Putamen (tissue), 1 donor: ENCODE measurements at regions not wholly inside any gene's neighbourhood (a gene's known extent, or its start where the extent isn't known, plus 50 kb on each side); places are given as distances from the start of the nearest gene placed in this dataset.

ENCODE experiments used
- DNase-seq: peaks from one replicate; pipeline ENCODE4 v3.0.0-alpha.2; 2016; ENCODE audit warnings: low spot score

GRCh38 chr1:199701726-199702125 is 325.8 kb upstream of the NR5A2 start:
- no peak for DNase-seq

- no peak for DNase-seq
Measured at GRCh38 chr1:199704231-199704630, 323.3 kb upstream of the NR5A2 start.

GRCh38 chr1:199705825-199706224 is 321.7 kb upstream of the NR5A2 start:
- DNase-seq: no peak

- DNase-seq: no peak
Measured at GRCh38 chr1:199706826-199707606, 320.5 kb upstream of the NR5A2 start.

GRCh38 chr1:199710974-199711373 is 316.5 kb upstream of the NR5A2 start:
- no peak for DNase-seq

GRCh38 chr1:199716729-199717128 is 310.8 kb upstream of the NR5A2 start:
- no peak for DNase-seq

GRCh38 chr1:199719156-199719842 is 308.2 kb upstream of the NR5A2 start:
- no peak for DNase-seq

GRCh38 chr1:199720496-199720895 is 307.0 kb upstream of the NR5A2 start:
- DNase-seq: no peak

GRCh38 chr1:199721001-199721400 is 306.5 kb upstream of the NR5A2 start:
- no peak for DNase-seq

GRCh38 chr1:199723250-199723956 is 304.1 kb upstream of the NR5A2 start:
- DNase-seq: no peak

- no peak for DNase-seq
Measured at GRCh38 chr1:199724049-199724448, 303.5 kb upstream of the NR5A2 start.

- DNase-seq: no peak
Measured at GRCh38 chr1:199725002-199725565, 302.4 kb upstream of the NR5A2 start.

GRCh38 chr1:199727682-199728081 is 299.8 kb upstream of the NR5A2 start:
- DNase-seq: no peak

GRCh38 chr1:199728345-199728744 is 299.2 kb upstream of the NR5A2 start:
- DNase-seq: no peak

GRCh38 chr1:199733125-199733524 is 294.4 kb upstream of the NR5A2 start:
- no peak for DNase-seq

- no peak for DNase-seq
Measured at GRCh38 chr1:199734186-199734585, 293.3 kb upstream of the NR5A2 start.

GRCh38 chr1:199735660-199736059 is 291.9 kb upstream of the NR5A2 start:
- DNase-seq: no peak

- DNase-seq: no peak
Measured at GRCh38 chr1:199736646-199737045, 290.9 kb upstream of the NR5A2 start.

- DNase-seq: no peak
Measured at GRCh38 chr1:199741586-199741985, 285.9 kb upstream of the NR5A2 start.

- DNase-seq: no peak
Measured at GRCh38 chr1:199742547-199742946, 285.0 kb upstream of the NR5A2 start.

- no peak for DNase-seq
Measured at GRCh38 chr1:199743227-199743626, 284.3 kb upstream of the NR5A2 start.

GRCh38 chr1:199746666-199747384 is 280.7 kb upstream of the NR5A2 start:
- no peak for DNase-seq
